K562 (cell line): ENCODE measurements at regions not wholly inside any gene's neighbourhood (a gene's known extent, or its start where the extent isn't known, plus 50 kb on each side); places are given as distances from the start of the nearest gene placed in this dataset.

Experiments
- NCOR1 ChIP-seq: fragments of 450-650 bp; IDR thresholded peaks from 2 replicates; pipeline ENCODE4 v1.6.1; 2016; ENCODE audit warnings: mild to moderate bottlenecking, moderate library complexity
- TF ChIP-seq, protein P1 (sequence below), 3 experiments: IDR thresholded peaks in 2 of 3; conservative IDR thresholded peaks in 1 of 3; 2 replicates each; pipeline ENCODE4 v1.5.1; 2011 to 2012; ENCODE audit warnings: low read length in 3 of 3, mild to moderate bottlenecking in 3 of 3, control low read depth in 2 of 3, improper control_type of control experiment in 1 of 3, inconsistent platforms in 1 of 3, low read depth in 1 of 3, mixed read lengths in 1 of 3, moderate library complexity in 1 of 3; ENCODE audit not compliant: insufficient read depth in 2 of 3
- TF ChIP-seq, protein P2 (sequence below): fragments of 450-650 bp; IDR thresholded peaks from 2 replicates; pipeline ENCODE4 v1.7.0; 2016; ENCODE audit warnings: borderline replicate concordance
- TF ChIP-seq, protein P3 (sequence below): IDR thresholded peaks from 2 replicates; pipeline ENCODE4 v1.6.1; 2016; ENCODE audit warnings: missing genetic modification characterization, missing compliant biosample characterization

DNA sequence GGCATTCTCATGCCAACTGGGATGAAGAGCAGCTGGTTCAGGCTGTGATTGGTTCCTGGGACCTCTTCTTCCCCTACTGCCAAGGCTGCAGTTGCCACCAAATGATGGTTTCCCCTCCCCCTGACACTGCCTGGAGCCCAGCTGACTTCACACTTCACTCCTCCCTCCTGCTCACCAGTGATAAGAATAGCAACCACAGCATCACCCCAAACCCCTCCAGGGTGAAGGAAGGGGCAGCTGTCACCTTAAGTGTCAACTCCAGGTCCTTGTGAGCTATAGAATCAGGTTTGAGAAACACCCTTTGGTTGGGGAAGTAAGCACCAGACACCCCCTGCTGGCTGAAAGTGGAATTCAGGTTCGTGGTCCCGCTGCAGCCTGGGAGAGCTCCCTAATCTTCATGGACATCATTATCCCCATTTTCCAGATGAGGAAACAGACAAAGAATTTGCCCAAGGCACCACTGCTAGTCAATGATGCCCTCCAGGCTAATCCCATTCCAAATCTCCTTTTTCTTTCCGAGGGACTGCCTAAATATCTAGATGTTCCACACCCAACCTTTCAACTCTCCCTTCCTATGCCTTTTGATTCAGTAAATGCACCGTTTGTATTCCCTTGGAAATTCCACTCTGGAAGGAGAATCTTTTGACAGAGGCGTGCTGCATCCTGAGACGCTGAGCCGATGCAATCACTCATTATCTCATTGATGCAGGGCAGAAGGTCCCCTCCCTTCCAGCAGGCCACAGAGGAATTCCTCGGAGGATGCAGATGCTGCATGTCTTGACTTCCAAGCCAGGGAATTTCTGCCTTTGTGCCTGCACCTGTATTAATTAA, 50.6 kb upstream of the UQCRFS1 start (continued):
- TF ChIP-seq, protein P1, sequence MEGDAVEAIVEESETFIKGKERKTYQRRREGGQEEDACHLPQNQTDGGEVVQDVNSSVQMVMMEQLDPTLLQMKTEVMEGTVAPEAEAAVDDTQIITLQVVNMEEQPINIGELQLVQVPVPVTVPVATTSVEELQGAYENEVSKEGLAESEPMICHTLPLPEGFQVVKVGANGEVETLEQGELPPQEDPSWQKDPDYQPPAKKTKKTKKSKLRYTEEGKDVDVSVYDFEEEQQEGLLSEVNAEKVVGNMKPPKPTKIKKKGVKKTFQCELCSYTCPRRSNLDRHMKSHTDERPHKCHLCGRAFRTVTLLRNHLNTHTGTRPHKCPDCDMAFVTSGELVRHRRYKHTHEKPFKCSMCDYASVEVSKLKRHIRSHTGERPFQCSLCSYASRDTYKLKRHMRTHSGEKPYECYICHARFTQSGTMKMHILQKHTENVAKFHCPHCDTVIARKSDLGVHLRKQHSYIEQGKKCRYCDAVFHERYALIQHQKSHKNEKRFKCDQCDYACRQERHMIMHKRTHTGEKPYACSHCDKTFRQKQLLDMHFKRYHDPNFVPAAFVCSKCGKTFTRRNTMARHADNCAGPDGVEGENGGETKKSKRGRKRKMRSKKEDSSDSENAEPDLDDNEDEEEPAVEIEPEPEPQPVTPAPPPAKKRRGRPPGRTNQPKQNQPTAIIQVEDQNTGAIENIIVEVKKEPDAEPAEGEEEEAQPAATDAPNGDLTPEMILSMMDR (IDR thresholded peaks at IDR 0.05 in 2 of 3, conservative IDR thresholded peaks at IDR 0.05 in 1 of 3; ENCODE audit: insufficient read depth in 2 of 3, low read depth in 1 of 3, low read length in 3 of 3), result peak; percentile 68 to 82 (median 76)
- TF ChIP-seq, protein P2, sequence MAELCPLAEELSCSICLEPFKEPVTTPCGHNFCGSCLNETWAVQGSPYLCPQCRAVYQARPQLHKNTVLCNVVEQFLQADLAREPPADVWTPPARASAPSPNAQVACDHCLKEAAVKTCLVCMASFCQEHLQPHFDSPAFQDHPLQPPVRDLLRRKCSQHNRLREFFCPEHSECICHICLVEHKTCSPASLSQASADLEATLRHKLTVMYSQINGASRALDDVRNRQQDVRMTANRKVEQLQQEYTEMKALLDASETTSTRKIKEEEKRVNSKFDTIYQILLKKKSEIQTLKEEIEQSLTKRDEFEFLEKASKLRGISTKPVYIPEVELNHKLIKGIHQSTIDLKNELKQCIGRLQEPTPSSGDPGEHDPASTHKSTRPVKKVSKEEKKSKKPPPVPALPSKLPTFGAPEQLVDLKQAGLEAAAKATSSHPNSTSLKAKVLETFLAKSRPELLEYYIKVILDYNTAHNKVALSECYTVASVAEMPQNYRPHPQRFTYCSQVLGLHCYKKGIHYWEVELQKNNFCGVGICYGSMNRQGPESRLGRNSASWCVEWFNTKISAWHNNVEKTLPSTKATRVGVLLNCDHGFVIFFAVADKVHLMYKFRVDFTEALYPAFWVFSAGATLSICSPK, result no peak
- TF ChIP-seq NCOR1, result no peak
- TF ChIP-seq, protein P3, sequence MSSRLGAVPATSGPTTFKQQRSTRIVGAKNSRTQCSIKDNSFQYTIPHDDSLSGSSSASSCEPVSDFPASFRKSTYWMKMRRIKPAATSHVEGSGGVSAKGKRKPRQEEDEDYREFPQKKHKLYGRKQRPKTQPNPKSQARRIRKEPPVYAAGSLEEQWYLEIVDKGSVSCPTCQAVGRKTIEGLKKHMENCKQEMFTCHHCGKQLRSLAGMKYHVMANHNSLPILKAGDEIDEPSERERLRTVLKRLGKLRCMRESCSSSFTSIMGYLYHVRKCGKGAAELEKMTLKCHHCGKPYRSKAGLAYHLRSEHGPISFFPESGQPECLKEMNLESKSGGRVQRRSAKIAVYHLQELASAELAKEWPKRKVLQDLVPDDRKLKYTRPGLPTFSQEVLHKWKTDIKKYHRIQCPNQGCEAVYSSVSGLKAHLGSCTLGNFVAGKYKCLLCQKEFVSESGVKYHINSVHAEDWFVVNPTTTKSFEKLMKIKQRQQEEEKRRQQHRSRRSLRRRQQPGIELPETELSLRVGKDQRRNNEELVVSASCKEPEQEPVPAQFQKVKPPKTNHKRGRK (tag), result no peak
